ENCODE measurements at regions not wholly inside any gene's neighbourhood (a gene's known extent, or its start where the extent isn't known, plus 50 kb on each side); places are given as distances from the start of the nearest gene placed in this dataset.

GRCh38 chr5:2101685-2102084 lies 219.0 kb upstream of the IRX4 start (continued):
- TF ChIP-seq SUZ12 (IDR thresholded peaks at IDR 0.05; ENCODE audit: low read length): no peak

All from H1 (cell line).